Activated T-cell treated with anti-CD3 and anti-CD28 coated beads for 48 hours (primary cell): ENCODE measurements at regions not wholly inside any gene's neighbourhood (a gene's known extent, or its start where the extent isn't known, plus 50 kb on each side); places are given as distances from the start of the nearest gene placed in this dataset.
"Not testable (repeated sequence)": the region's sequence is repeated elsewhere in the genome, so short reads cannot be mapped to it uniquely, and the experiment has no call there.

Experiments used
- DNase-seq: peaks from one replicate; pipeline ENCODE4 v3.0.0-alpha.2; 2020; ENCODE audit warnings: low read depth

- no peak for DNase-seq
Observed at GRCh38 chr2:43070676-43071502, 155.5 kb downstream of the ZFP36L2 start.

GRCh38 chr2:43070030-43070429, 156.4 kb downstream of the ZFP36L2 start:
- DNase-seq, result no peak

GRCh38 chr2:43068631-43069517, 157.5 kb downstream of the ZFP36L2 start:
- no peak for DNase-seq

- DNase-seq, result no peak
Observed at GRCh38 chr2:43068041-43068533, 158.3 kb downstream of the ZFP36L2 start.

GRCh38 chr2:43067254-43068040, 159.0 kb downstream of the ZFP36L2 start:
- DNase-seq, result no peak

GRCh38 chr2:43066541-43067253, 159.7 kb downstream of the ZFP36L2 start:
- not testable (repeated sequence) for DNase-seq

- no peak for DNase-seq
Observed at GRCh38 chr2:43065871-43066270, 160.5 kb downstream of the ZFP36L2 start.

GRCh38 chr2:43065036-43065435, 161.4 kb downstream of the ZFP36L2 start:
- no peak for DNase-seq

GRCh38 chr2:43063096-43063495, 163.3 kb downstream of the ZFP36L2 start:
- not testable (repeated sequence) for DNase-seq

- DNase-seq, result no peak
Observed at GRCh38 chr2:43062058-43062457, 164.3 kb downstream of the ZFP36L2 start.

GRCh38 chr2:43060390-43061016, 165.9 kb downstream of the ZFP36L2 start:
- DNase-seq, result no peak

- peak; percentile 63 for DNase-seq
Observed at GRCh38 chr2:43059183-43059897, 167.1 kb downstream of the ZFP36L2 start.

- DNase-seq, result no peak
Observed at GRCh38 chr2:43058726-43059110, 167.7 kb downstream of the ZFP36L2 start.

- no peak for DNase-seq
Observed at GRCh38 chr2:43057742-43058725, 168.4 kb downstream of the ZFP36L2 start.

- no peak for DNase-seq
Observed at GRCh38 chr2:43057026-43057741, 169.2 kb downstream of the ZFP36L2 start.

GRCh38 chr2:43055985-43056384, 170.4 kb downstream of the ZFP36L2 start:
- no peak for DNase-seq

- no peak for DNase-seq
Observed at GRCh38 chr2:43055086-43055912, 171.1 kb downstream of the ZFP36L2 start.
